ENCODE measurements at regions not wholly inside any gene's neighbourhood (a gene's known extent, or its start where the extent isn't known, plus 50 kb on each side); places are given as distances from the start of the nearest gene placed in this dataset.
"Not testable (repeated sequence)": the region's sequence is repeated elsewhere in the genome, so short reads cannot be mapped to it uniquely, and the experiment has no call there.

DNA sequence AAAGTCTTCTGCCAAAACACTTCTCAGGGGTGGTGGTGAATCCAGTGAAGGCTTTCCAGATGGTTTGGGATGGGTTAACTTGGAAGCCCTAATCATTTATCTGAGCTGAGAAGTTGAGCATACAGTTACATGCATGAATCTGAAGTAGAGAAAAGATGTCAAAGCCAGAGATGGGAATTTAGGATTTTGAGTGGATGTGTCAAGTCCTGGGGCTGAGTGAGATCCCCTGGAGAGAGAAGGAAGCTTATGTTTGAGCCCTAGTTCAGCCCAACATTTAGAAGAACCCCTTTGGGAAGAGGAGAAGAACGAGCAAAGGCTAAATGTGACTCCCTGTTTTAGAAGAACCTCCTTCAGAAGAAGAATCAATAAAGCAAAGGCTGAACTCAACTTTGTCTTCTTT, 129.1 kb upstream of the TPTE start:
- TF ChIP-seq POLR2A, POLR2AphosphoS5 (IDR thresholded peaks at IDR 0.05): not testable (repeated sequence)
- TF ChIP-seq, protein P1, sequence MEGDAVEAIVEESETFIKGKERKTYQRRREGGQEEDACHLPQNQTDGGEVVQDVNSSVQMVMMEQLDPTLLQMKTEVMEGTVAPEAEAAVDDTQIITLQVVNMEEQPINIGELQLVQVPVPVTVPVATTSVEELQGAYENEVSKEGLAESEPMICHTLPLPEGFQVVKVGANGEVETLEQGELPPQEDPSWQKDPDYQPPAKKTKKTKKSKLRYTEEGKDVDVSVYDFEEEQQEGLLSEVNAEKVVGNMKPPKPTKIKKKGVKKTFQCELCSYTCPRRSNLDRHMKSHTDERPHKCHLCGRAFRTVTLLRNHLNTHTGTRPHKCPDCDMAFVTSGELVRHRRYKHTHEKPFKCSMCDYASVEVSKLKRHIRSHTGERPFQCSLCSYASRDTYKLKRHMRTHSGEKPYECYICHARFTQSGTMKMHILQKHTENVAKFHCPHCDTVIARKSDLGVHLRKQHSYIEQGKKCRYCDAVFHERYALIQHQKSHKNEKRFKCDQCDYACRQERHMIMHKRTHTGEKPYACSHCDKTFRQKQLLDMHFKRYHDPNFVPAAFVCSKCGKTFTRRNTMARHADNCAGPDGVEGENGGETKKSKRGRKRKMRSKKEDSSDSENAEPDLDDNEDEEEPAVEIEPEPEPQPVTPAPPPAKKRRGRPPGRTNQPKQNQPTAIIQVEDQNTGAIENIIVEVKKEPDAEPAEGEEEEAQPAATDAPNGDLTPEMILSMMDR (IDR thresholded peaks at IDR 0.05 in 8 of 11, conservative IDR thresholded peaks at IDR 0.05 in 3 of 11) = not testable (repeated sequence)
